ENCODE measurements at regions not wholly inside any gene's neighbourhood (a gene's known extent, or its start where the extent isn't known, plus 50 kb on each side); places are given as distances from the start of the nearest gene placed in this dataset.

- TF ChIP-seq CTCF (conservative IDR thresholded peaks at IDR 0.05; ENCODE audit: low read depth, low read length) = no peak
- no peak overlapping the region for H3K4me3 ChIP-seq (ENCODE audit: low read depth, low read length)
- DNase-seq (ENCODE audit: low read depth) = no peak
Measured at GRCh38 chr3:117473981-117474538, 764.5 kb downstream of the TUSC7 start.

- no peak for TF ChIP-seq CTCF (conservative IDR thresholded peaks at IDR 0.05; ENCODE audit: low read depth, low read length)
- no peak for DNase-seq (ENCODE audit: low read depth)
- no peak overlapping the region for H3K4me3 ChIP-seq (ENCODE audit: low read depth, low read length)
Measured at GRCh38 chr3:117476572-117476971, 767.0 kb downstream of the TUSC7 start.

GRCh38 chr3:117477214-117477755 is 767.7 kb downstream of the TUSC7 start:
- no peak for DNase-seq (ENCODE audit: low read depth)
- TF ChIP-seq CTCF (conservative IDR thresholded peaks at IDR 0.05; ENCODE audit: low read depth, low read length) = no peak

GRCh38 chr3:117479095-117479494 is 769.5 kb downstream of the TUSC7 start:
- no peak for DNase-seq (ENCODE audit: low read depth)

More at GRCh38 chr3:117477214-117477755, 767.7 kb downstream of the TUSC7 start:
- H3K4me3 ChIP-seq (ENCODE audit: low read depth, low read length) = no peak overlapping the region

GRCh38 chr3:117480525-117480924 is 770.9 kb downstream of the TUSC7 start:
- TF ChIP-seq CTCF (conservative IDR thresholded peaks at IDR 0.05; ENCODE audit: low read depth, low read length) = no peak
- DNase-seq (ENCODE audit: low read depth) = no peak

More at GRCh38 chr3:117479095-117479494, 769.5 kb downstream of the TUSC7 start:
- no peak overlapping the region for H3K4me3 ChIP-seq (ENCODE audit: low read depth, low read length)
- no peak for TF ChIP-seq CTCF (conservative IDR thresholded peaks at IDR 0.05; ENCODE audit: low read depth, low read length)

GRCh38 chr3:117480972-117481371 is 771.4 kb downstream of the TUSC7 start:
- TF ChIP-seq CTCF (conservative IDR thresholded peaks at IDR 0.05; ENCODE audit: low read depth, low read length) = no peak
- H3K4me3 ChIP-seq (ENCODE audit: low read depth, low read length) = no peak overlapping the region
- DNase-seq (ENCODE audit: low read depth) = no peak

More at GRCh38 chr3:117480525-117480924, 770.9 kb downstream of the TUSC7 start:
- no peak overlapping the region for H3K4me3 ChIP-seq (ENCODE audit: low read depth, low read length)

GRCh38 chr3:117483839-117484238 is 774.3 kb downstream of the TUSC7 start:
- H3K4me3 ChIP-seq (ENCODE audit: low read depth, low read length) = no peak overlapping the region
- DNase-seq (ENCODE audit: low read depth) = no peak
- no peak for TF ChIP-seq CTCF (conservative IDR thresholded peaks at IDR 0.05; ENCODE audit: low read depth, low read length)

All from epithelial cell of proximal tubule (primary cell).